ENCODE measurements at regions not wholly inside any gene's neighbourhood (a gene's known extent, or its start where the extent isn't known, plus 50 kb on each side); places are given as distances from the start of the nearest gene placed in this dataset.

- TF ChIP-seq CTCF (IDR thresholded peaks at IDR 0.05) = no peak
- no peak for TF ChIP-seq POLR2A (IDR thresholded peaks at IDR 0.05)
Observed at GRCh38 chr21:41643246-41643966, 123.4 kb downstream of the RIPK4 start.
